Epithelial cell of proximal tubule (primary cell): ENCODE measurements at regions not wholly inside any gene's neighbourhood (a gene's known extent, or its start where the extent isn't known, plus 50 kb on each side); places are given as distances from the start of the nearest gene placed in this dataset.
"Not testable (repeated sequence)": the region's sequence is repeated elsewhere in the genome, so short reads cannot be mapped to it uniquely, and the experiment has no call there.

Source experiments
- DNase-seq: peaks from one replicate; pipeline ENCODE4 v3.0.0-alpha.2; 2011; ENCODE audit warnings: low read depth
- H3K4me3 ChIP-seq: 2 replicates; pipeline ENCODE4 v1.5.1; 2011; ENCODE audit warnings: low read depth, mild to moderate bottlenecking, low read length
- CTCF ChIP-seq: conservative IDR thresholded peaks from 2 replicates; pipeline ENCODE4 v1.5.1; 2012; ENCODE audit warnings: low read depth, mild to moderate bottlenecking, low read length

- DNase-seq, result no peak
- TF ChIP-seq CTCF, result no peak
- no peak overlapping the region for H3K4me3 ChIP-seq
These were observed 123.7 kb downstream of the COX18 start for GRCh38 chr4:72945719-72946336.

- TF ChIP-seq CTCF, result no peak
- no peak for DNase-seq
- H3K4me3 ChIP-seq, result no peak overlapping the region
These were observed 127.0 kb downstream of the COX18 start for GRCh38 chr4:72942565-72942964.

DNA sequence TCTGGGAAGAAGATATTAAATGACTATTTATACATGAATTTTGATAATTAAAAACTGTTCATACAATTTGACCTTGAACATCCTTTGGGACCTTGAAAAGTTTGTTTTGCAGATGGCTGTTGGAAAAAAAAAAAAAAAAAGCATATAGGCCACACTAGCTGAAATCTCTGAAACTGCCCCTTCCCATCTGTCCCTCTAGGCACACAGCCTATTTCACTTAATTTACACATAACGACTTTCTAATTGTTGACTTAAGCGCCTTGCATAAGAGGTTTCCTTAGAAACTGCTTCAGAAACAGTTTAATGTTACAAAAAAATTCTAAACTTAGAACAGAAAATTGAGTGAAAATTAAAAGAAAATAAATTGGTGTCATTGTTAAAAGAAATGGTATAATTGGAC, 131.0 kb downstream of the COX18 start:
- no peak for TF ChIP-seq CTCF

GRCh38 chr4:72935462-72935861, 134.1 kb downstream of the COX18 start:
- TF ChIP-seq CTCF, result no peak
- DNase-seq, result no peak
- no peak overlapping the region for H3K4me3 ChIP-seq

More for the DNA sequence above, 131.0 kb downstream of the COX18 start:
- DNase-seq, result no peak
- no peak overlapping the region for H3K4me3 ChIP-seq

- no peak for DNase-seq
- no peak for TF ChIP-seq CTCF
- H3K4me3 ChIP-seq, result no peak overlapping the region
These were observed 136.5 kb downstream of the COX18 start for GRCh38 chr4:72933029-72933428.

GRCh38 chr4:72931346-72931745, 138.2 kb downstream of the COX18 start:
- no peak for TF ChIP-seq CTCF
- DNase-seq, result no peak
- no peak overlapping the region for H3K4me3 ChIP-seq

- not testable (repeated sequence) for DNase-seq, H3K4me3 ChIP-seq
These were observed 139.8 kb downstream of the COX18 start for GRCh38 chr4:72929596-72930274.
